H1 (cell line): ENCODE measurements at regions not wholly inside any gene's neighbourhood (a gene's known extent, or its start where the extent isn't known, plus 50 kb on each side); places are given as distances from the start of the nearest gene placed in this dataset.

Experiments
- CTCF ChIA-PET: fragments of 300-600 bp; sonication (Branson Sonifier 250); formaldehyde crosslinking; loops from one replicate; lab custom pipeline; 2021; ENCODE audit not compliant: partially characterized antibody; lab: Charles Lee
- POLR2A ChIA-PET: fragments of 300-600 bp; sonication (Branson Sonifier 250); formaldehyde crosslinking; loops from one replicate; lab custom pipeline; 2021; ENCODE audit warnings: inconsistent platforms; ENCODE audit not compliant: partially characterized antibody; lab: Charles Lee
- DNase-seq, 2 experiments: peaks; one replicate each; pipeline versions ENCODE4 v3.0.0 to v3.0.0-alpha.2; 2010 to 2022; ENCODE audit warnings: low spot score in 2 of 2, low read depth in 1 of 2, mixed read lengths in 1 of 2
- FAIRE-seq: peaks from 2 replicates; lab custom pipeline; 2011; peaks lifted over from hg19 to GRCh38; lab: Jason Lieb, UNC
- H2AFZ ChIP-seq: 2 replicates; pipeline ENCODE4 v1.8.1; 2012; ENCODE audit warnings: low read length, inconsistent platforms
- H2AK5ac ChIP-seq: 2 replicates; pipeline ENCODE4 v1.6.1; 2013; ENCODE audit warnings: low read depth, low read length
- H2BK120ac ChIP-seq: replicated peaks from 2 replicates; pipeline ENCODE3; 2013; ENCODE audit warnings: low read depth, low read length, inconsistent platforms
- H2BK12ac ChIP-seq: 2 replicates; pipeline ENCODE4 v1.6.1; 2013; ENCODE audit warnings: low read depth, low read length
- H2BK15ac ChIP-seq: 2 replicates; pipeline ENCODE4 v1.6.1; 2013; ENCODE audit warnings: low read length
- H2BK20ac ChIP-seq: 2 replicates; pipeline ENCODE4 v1.6.1; 2013; ENCODE audit warnings: low read length
- H2BK5ac ChIP-seq: 2 replicates; pipeline ENCODE4 v1.6.1; 2013; ENCODE audit warnings: low read depth, low read length
- H3K14ac ChIP-seq: 2 replicates; pipeline ENCODE4 v1.6.1; 2013; ENCODE audit warnings: inconsistent platforms; ENCODE audit not compliant: insufficient read length
- H3K18ac ChIP-seq: 2 replicates; pipeline ENCODE4 v1.6.1; 2013; ENCODE audit warnings: low read length; ENCODE audit errors: extremely low read depth
- H3K23ac ChIP-seq: 2 replicates; pipeline ENCODE4 v1.6.1; 2013; ENCODE audit warnings: inconsistent platforms; ENCODE audit not compliant: insufficient read length
- H3K23me2 ChIP-seq: 2 replicates; pipeline ENCODE4 v1.6.1; 2013; ENCODE audit warnings: low read depth, low read length
- H3K27ac ChIP-seq: 2 replicates; pipeline ENCODE4 v1.6.1; 2011; ENCODE audit warnings: low read depth, low read length, inconsistent platforms
- H3K27me3 ChIP-seq, 4 experiments: replicated peaks in 1 of 4; 1 replicate in 1 of 4; 2 replicates in 3 of 4; pipeline versions ENCODE4 v1.6.1 to v1.8.1; 2011 to 2013; ENCODE audit warnings: low read length in 3 of 4, mild to moderate bottlenecking in 3 of 4, inconsistent platforms in 2 of 4, mixed read lengths in 2 of 4, moderate library complexity in 1 of 4; ENCODE audit not compliant: control insufficient read depth in 3 of 4, insufficient read depth in 3 of 4; ENCODE audit errors: extremely low read depth in 1 of 4
- H3K36me3 ChIP-seq, 4 experiments: 2 replicates each; pipeline versions ENCODE4 v1.6.1 to v1.8.1; 2011 to 2013; ENCODE audit warnings: mild to moderate bottlenecking in 4 of 4, low read length in 3 of 4, moderate library complexity in 2 of 4, control low read depth in 1 of 4, inconsistent platforms in 1 of 4; ENCODE audit not compliant: insufficient read depth in 4 of 4, control insufficient read depth in 2 of 4
- H3K4ac ChIP-seq: replicated peaks from 2 replicates; pipeline ENCODE3; 2013; ENCODE audit warnings: low read length, low read depth, mixed read lengths, inconsistent platforms; ENCODE audit not compliant: insufficient read length
- H3K4me1 ChIP-seq, 4 experiments: replicated peaks in 1 of 4; 1 replicate in 1 of 4; 2 replicates in 3 of 4; pipeline versions ENCODE4 v1.6.1 to v1.8.1; 2011 to 2013; ENCODE audit warnings: low read length in 3 of 4, inconsistent platforms in 2 of 4, mixed read lengths in 1 of 4; ENCODE audit not compliant: insufficient read depth in 4 of 4, control insufficient read depth in 3 of 4
- H3K4me2 ChIP-seq, 2 experiments: 2 replicates each; pipeline versions ENCODE4 v1.6.1 to v1.8.1; 2011 to 2013; ENCODE audit warnings: low read depth in 2 of 2, low read length in 2 of 2, control low read depth in 1 of 2, inconsistent platforms in 1 of 2, mild to moderate bottlenecking in 1 of 2; ENCODE audit not compliant: insufficient read depth in 1 of 2
- H3K4me3 ChIP-seq, 4 experiments: fragments of 200-600, 300-600 bp in 1 of 4; sonication (generic), shearing (Covaris generic), sonication (Bioruptor Twin) in 1 of 4; 2 replicates each; pipeline versions ENCODE4 v1.5.1 to v1.8.1; 2011 to 2016; ENCODE audit warnings: low read length in 4 of 4, low read depth in 3 of 4, control low read depth in 2 of 4, inconsistent platforms in 2 of 4, mild to moderate bottlenecking in 2 of 4, mixed read lengths in 1 of 4, moderate library complexity in 1 of 4; ENCODE audit not compliant: insufficient read depth in 2 of 4; ENCODE audit errors: extremely low read depth in 1 of 4
- H3K56ac ChIP-seq: replicated peaks from 2 replicates; pipeline ENCODE3; 2013; ENCODE audit warnings: low read depth, mild to moderate bottlenecking, mixed read lengths, low read length, inconsistent platforms; ENCODE audit not compliant: insufficient read length
- H3K79me1 ChIP-seq: 2 replicates; pipeline ENCODE4 v1.6.1; 2013; ENCODE audit warnings: low read depth, low read length, control low read depth
- H3K79me2 ChIP-seq, 2 experiments: 2 replicates each; pipeline versions ENCODE4 v1.6.1 to v1.8.1; 2012 to 2013; ENCODE audit warnings: low read length in 2 of 2, mild to moderate bottlenecking in 2 of 2, inconsistent platforms in 1 of 2; ENCODE audit not compliant: insufficient read depth in 2 of 2, control insufficient read depth in 1 of 2
- H3K9ac ChIP-seq, 4 experiments: replicated peaks in 1 of 4; 1 replicate in 1 of 4; 2 replicates in 3 of 4; pipeline versions ENCODE4 v1.6.1 to v1.8.1; 2011 to 2013; ENCODE audit warnings: low read depth in 3 of 4, low read length in 3 of 4, control low read depth in 2 of 4, mild to moderate bottlenecking in 2 of 4, moderate library complexity in 2 of 4, inconsistent platforms in 1 of 4; ENCODE audit errors: extremely low read depth in 1 of 4
- H3K9me3 ChIP-seq, 2 experiments: 2 replicates each; pipeline versions ENCODE4 v1.6.1 to v1.8.1; 2012 to 2013; ENCODE audit warnings: mild to moderate bottlenecking in 2 of 2, moderate library complexity in 2 of 2, control low read depth in 1 of 2, inconsistent platforms in 1 of 2, low read depth in 1 of 2, low read length in 1 of 2, mixed read lengths in 1 of 2; ENCODE audit not compliant: insufficient read depth in 2 of 2
- H4K20me1 ChIP-seq, 2 experiments: replicated peaks in 1 of 2; 2 replicates each; pipeline versions ENCODE3 to v1.8.1; 2011 to 2013; ENCODE audit warnings: inconsistent platforms in 2 of 2, low read length in 2 of 2, mild to moderate bottlenecking in 1 of 2; ENCODE audit not compliant: insufficient read depth in 2 of 2, control insufficient read depth in 1 of 2
- H4K5ac ChIP-seq: 2 replicates; pipeline ENCODE4 v1.6.1; 2013; ENCODE audit warnings: low read length, low read depth, mixed read lengths, inconsistent platforms; ENCODE audit not compliant: insufficient read length
- H4K8ac ChIP-seq: 2 replicates; pipeline ENCODE4 v1.8.0; 2013; ENCODE audit warnings: mild to moderate bottlenecking, moderate library complexity, low read length, inconsistent platforms; ENCODE audit not compliant: insufficient read depth; ENCODE audit errors: extremely low read depth
- H4K91ac ChIP-seq: replicated peaks from 2 replicates; pipeline ENCODE3; 2013; ENCODE audit warnings: low read length, mixed read lengths, inconsistent platforms; ENCODE audit not compliant: insufficient read length
- ATF2 ChIP-seq: IDR thresholded peaks from 2 replicates; pipeline ENCODE4 v1.6.1; 2012; ENCODE audit warnings: low read length, inconsistent platforms
- WGBS, 2 experiments: shearing (Covaris generic) in 1 of 2; methylation state at CpG; one replicate each; pipeline versions ENCODE4 v1.1.6 to v1.1.7; 2013 to 2015; ENCODE audit warnings: low lambda C conversion rate in 2 of 2, mixed read lengths in 2 of 2, inconsistent platforms in 1 of 2, low coverage in 1 of 2, missing lambda C conversion rate in 1 of 2; ENCODE audit not compliant: insufficient replicate concordance in 2 of 2, insufficient coverage in 1 of 2, insufficient read length in 1 of 2; ENCODE audit errors: extremely low coverage in 1 of 2, missing lambda C conversion rate in 1 of 2; 5-methylcytosine and 5-hydroxymethylcytosine counted together

DNA sequence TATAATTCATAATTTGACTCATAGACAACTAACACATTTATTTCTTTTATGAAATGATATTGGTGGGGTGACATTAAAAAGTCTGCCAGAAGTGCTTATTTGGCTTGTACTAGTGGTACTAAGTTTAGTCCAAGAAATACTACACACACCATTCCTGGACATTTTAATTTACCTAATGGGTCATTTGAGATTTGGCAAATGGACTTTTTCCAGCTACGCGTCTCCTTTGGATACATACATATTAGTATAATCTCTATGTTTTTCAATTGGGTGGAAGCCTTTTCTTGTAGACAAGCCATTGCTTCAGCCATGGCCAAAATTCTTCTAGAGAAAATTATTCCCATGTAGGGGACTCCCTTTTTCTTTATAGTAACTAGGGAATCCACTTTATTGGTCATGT is 968.5 kb downstream of the C4orf33 start:
- Histone ChIP-seq H3K9ac (no peak overlapping the region), H2AK5ac (no peak overlapping the region), H2AFZ (no peak overlapping the region), H3K4ac (no peak overlapping the region), H3K18ac (no peak overlapping the region), H3K56ac (no peak overlapping the region), H4K8ac (no peak overlapping the region), H4K91ac (no peak overlapping the region), H3K4me3 (no peak overlapping the region), H3K79me2 (no peaks in the 10 kb centered on the region), H3K36me3 (no peaks in the 10 kb centered on the region), H3K27ac (no peak overlapping the region), H4K20me1 (no peaks in the 10 kb centered on the region), H3K9me3 (no peaks in the 10 kb centered on the region), H3K23me2 (no peaks in the 10 kb centered on the region), H2BK5ac (no peak overlapping the region), H3K4me2 (no peak overlapping the region), H3K23ac (no peak overlapping the region), H3K27me3 (peaks cover 0 to 2% (median 0%) of the 10 kb centered on the region in 4 experiments; a peak in 1 of 7 replicates), H4K5ac (no peak overlapping the region), H3K4me1 (peaks cover 0 to 3% (median 1%) of the 10 kb centered on the region in 4 experiments; a peak in 3 of 7 replicates), H3K79me1 (no peaks in the 10 kb centered on the region), H2BK15ac (no peak overlapping the region), H2BK20ac (no peak overlapping the region), H3K14ac (no peak overlapping the region), H2BK120ac (no peak overlapping the region), H2BK12ac (no peak overlapping the region)
- TF ChIP-seq ATF2: no peak
- WGBS, 2 experiments: 89% methylated on average over 2 of the region's 2 CpGs; no CpG with 5 or more reads in 1 of the 2 experiments
- CTCF ChIA-PET: interaction anchor here (0.7 kb wide), 1 partner anchor 462 kb away, joined by 3 read pairs; no protein-coding TSS in a partner anchor
- POLR2A ChIA-PET: no interaction called here
- FAIRE-seq (no peak), DNase-seq (no peak)
